ENCODE measurements at regions not wholly inside any gene's neighbourhood (a gene's known extent, or its start where the extent isn't known, plus 50 kb on each side); places are given as distances from the start of the nearest gene placed in this dataset.

DNA sequence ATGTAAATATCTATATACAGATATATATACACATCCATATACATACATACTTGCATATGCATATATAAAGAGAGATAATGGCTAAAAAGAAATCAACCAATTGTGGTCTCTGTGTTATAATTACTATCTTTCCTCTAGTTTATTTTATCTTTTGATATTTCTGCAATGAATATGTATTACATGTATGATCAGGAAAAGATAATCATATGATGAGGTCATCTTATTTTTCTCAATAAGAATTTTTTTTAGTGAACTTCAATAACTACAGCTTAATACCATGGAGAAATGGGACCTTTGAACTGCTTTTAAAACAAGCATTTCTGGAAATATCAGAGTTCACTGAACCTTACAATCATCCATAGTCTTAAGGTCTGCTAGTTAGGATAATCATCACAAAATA, 158.0 kb downstream of the HNRNPD start:
- H3K79me2 ChIP-seq (ENCODE audit: control insufficient read depth, insufficient read depth, low read length): no peaks in the 10 kb centered on the region
- no peak for DNase-seq (ENCODE audit: low read depth, low spot score)
- H3K4me2 ChIP-seq (ENCODE audit: control insufficient read depth, extremely low read depth, insufficient read depth, low read depth, low read length): no peak overlapping the region
- FAIRE-seq: no peak
- no peaks in the 10 kb centered on the region for H4K20me1 ChIP-seq (ENCODE audit: control insufficient read depth, extremely low read depth, insufficient read depth, low read length)
- no peak overlapping the region for H2AFZ ChIP-seq (ENCODE audit: control insufficient read depth, low read length)
- H3K4me3 ChIP-seq (ENCODE audit: control insufficient read depth in 2 of 3, extremely low read depth in 1 of 3, insufficient read depth in 2 of 3, low read depth in 1 of 3, low read length in 3 of 3): no peak overlapping the region
- TF ChIP-seq EZH2 (IDR thresholded peaks at IDR 0.05; ENCODE audit: low read length) (no peak), CTCF (optimal IDR thresholded peaks at IDR 0.05 in 1 of 3, IDR thresholded peaks at IDR 0.05 in 1 of 3, conservative IDR thresholded peaks at IDR 0.05 in 1 of 3; ENCODE audit: extremely low read depth in 1 of 3, insufficient read depth in 2 of 3, low read length in 3 of 3) (no peak)
- H3K27ac ChIP-seq (ENCODE audit: control insufficient read depth, insufficient read depth, low read length): no peak overlapping the region
- H3K27me3 ChIP-seq (ENCODE audit: control insufficient read depth, extremely low read depth, insufficient read depth, low read length): no peaks in the 10 kb centered on the region
- no peaks in the 10 kb centered on the region for H3K9me3 ChIP-seq (ENCODE audit: control insufficient read depth, low read depth, low read length)
- no peak overlapping the region for H3K9ac ChIP-seq (ENCODE audit: control insufficient read depth, extremely low read depth, insufficient read depth, low read length)
- dilution Hi-C loops (cut with MboI; ENCODE audit: extremely low pct_ligation_motif_present, low sequenced_read_pairs): no loop called here
- H3K36me3 ChIP-seq (ENCODE audit: control insufficient read depth in 2 of 2, extremely low read depth in 1 of 2, insufficient read depth in 2 of 2, low read length in 2 of 2): no peaks in the 10 kb centered on the region
- no peaks in the 10 kb centered on the region for H3K9me1 ChIP-seq (ENCODE audit: control insufficient read depth, extremely low read depth, insufficient read depth, low read length)
- no peaks in the 10 kb centered on the region for H3K4me1 ChIP-seq (ENCODE audit: control insufficient read depth, extremely low read depth, insufficient read depth, low read length)

DNA sequence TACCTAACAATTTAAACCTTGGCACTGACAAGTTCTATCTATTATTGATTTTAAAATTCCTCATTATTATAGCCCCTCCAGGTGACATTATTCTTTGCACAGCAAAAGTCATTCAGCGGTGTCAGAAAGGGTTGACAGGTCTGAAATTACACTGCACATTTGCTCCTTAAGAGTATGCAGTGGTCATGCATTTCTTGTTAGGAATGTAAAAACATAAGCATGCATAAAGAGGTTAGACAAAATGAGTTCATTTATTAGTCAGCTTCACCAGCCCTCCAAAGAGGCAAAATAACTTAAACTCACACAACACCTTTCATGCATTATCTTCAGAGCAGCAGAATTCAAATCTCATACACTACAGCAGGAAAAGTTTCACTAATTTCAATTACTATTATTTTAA, 158.8 kb downstream of the HNRNPD start:
- DNase-seq (ENCODE audit: low read depth, low spot score) (no peak), FAIRE-seq (no peak)
- Histone ChIP-seq H3K79me2 (ENCODE audit: control insufficient read depth, insufficient read depth, low read length) (no peaks in the 10 kb centered on the region), H3K27me3 (ENCODE audit: control insufficient read depth, extremely low read depth, insufficient read depth, low read length) (no peaks in the 10 kb centered on the region), H3K27ac (ENCODE audit: control insufficient read depth, insufficient read depth, low read length) (no peak overlapping the region), H3K9ac (ENCODE audit: control insufficient read depth, extremely low read depth, insufficient read depth, low read length) (no peak overlapping the region), H3K4me1 (ENCODE audit: control insufficient read depth, extremely low read depth, insufficient read depth, low read length) (no peaks in the 10 kb centered on the region), H3K4me2 (ENCODE audit: control insufficient read depth, extremely low read depth, insufficient read depth, low read depth, low read length) (no peak overlapping the region), H4K20me1 (ENCODE audit: control insufficient read depth, extremely low read depth, insufficient read depth, low read length) (no peaks in the 10 kb centered on the region), H3K4me3 (ENCODE audit: control insufficient read depth in 2 of 3, extremely low read depth in 1 of 3, insufficient read depth in 2 of 3, low read depth in 1 of 3, low read length in 3 of 3) (no peak overlapping the region), H3K9me3 (ENCODE audit: control insufficient read depth, low read depth, low read length) (no peaks in the 10 kb centered on the region), H2AFZ (ENCODE audit: control insufficient read depth, low read length) (no peak overlapping the region), H3K9me1 (ENCODE audit: control insufficient read depth, extremely low read depth, insufficient read depth, low read length) (no peaks in the 10 kb centered on the region), H3K36me3 (ENCODE audit: control insufficient read depth in 2 of 2, extremely low read depth in 1 of 2, insufficient read depth in 2 of 2, low read length in 2 of 2) (no peaks in the 10 kb centered on the region)
- dilution Hi-C loops (cut with MboI; ENCODE audit: extremely low pct_ligation_motif_present, low sequenced_read_pairs): no loop called here
- TF ChIP-seq EZH2 (IDR thresholded peaks at IDR 0.05; ENCODE audit: low read length): no peak
- TF ChIP-seq CTCF (optimal IDR thresholded peaks at IDR 0.05 in 1 of 3, IDR thresholded peaks at IDR 0.05 in 1 of 3, conservative IDR thresholded peaks at IDR 0.05 in 1 of 3; ENCODE audit: extremely low read depth in 1 of 3, insufficient read depth in 2 of 3, low read length in 3 of 3): no peak

All from keratinocyte (primary cell).